HG03571 (cell line): ENCODE measurements at regions not wholly inside any gene's neighbourhood (a gene's known extent, or its start where the extent isn't known, plus 50 kb on each side); places are given as distances from the start of the nearest gene placed in this dataset.
"Not testable (repeated sequence)": the region's sequence is repeated elsewhere in the genome, so short reads cannot be mapped to it uniquely, and the experiment has no call there.

Source experiments
- ATAC-seq: cut with Tn5 transposase; IDR thresholded peaks from one replicate; pipeline ENCODE4 v1.9.1; 2021; ENCODE audit not compliant: unreplicated experiment

- ATAC-seq = no peak
These were observed 50.4 kb upstream of the TRAM1L1 start for GRCh38 chr4:117135634-117136354.

- ATAC-seq = no peak
These were observed 51.8 kb upstream of the TRAM1L1 start for GRCh38 chr4:117137145-117137544.

- not testable (repeated sequence) for ATAC-seq
These were observed 53.4 kb upstream of the TRAM1L1 start for GRCh38 chr4:117138732-117139131.

DNA sequence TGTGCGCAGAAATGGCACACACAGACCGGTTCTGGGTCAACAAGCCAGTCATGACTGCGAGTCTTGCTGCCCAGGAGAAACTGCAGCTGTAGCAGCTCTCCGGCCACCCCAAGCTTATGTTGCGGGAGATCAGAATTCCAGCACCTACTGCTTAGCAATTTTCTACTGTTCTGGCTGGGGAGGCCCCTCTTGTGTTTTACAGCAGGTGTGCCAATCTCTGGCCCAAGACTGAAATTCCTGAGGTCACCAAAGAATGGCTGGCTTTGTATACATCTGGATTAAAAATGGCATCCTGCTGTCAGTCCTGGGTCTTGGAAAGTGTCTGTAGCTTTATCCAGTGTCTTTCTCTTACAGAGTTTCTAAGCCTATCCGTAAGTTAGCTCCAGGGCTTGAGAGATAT is 68.9 kb upstream of the TRAM1L1 start:
- ATAC-seq = no peak

GRCh38 chr4:117156806-117157205 is 71.4 kb upstream of the TRAM1L1 start:
- ATAC-seq = no peak

DNA sequence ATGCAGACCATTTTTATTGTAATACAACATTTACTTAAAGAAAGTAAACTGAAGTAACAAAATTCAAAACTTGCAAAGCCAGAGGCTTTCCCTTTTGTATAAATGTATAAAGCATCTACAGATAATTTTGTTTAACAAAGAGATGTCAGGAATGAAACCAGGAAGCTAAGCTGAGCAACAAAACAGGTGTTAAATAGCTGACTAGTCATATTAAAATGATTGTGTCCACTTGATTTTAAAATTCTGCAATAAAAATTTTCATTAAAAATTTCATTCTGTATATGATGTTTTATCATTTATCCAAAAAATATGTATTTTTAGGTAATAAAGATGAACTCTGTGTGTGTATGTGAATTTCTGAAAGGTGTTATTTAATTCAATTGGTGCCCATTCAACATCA is 72.0 kb upstream of the TRAM1L1 start:
- ATAC-seq = no peak

GRCh38 chr4:117162976-117163375 is 77.6 kb upstream of the TRAM1L1 start:
- no peak for ATAC-seq

DNA sequence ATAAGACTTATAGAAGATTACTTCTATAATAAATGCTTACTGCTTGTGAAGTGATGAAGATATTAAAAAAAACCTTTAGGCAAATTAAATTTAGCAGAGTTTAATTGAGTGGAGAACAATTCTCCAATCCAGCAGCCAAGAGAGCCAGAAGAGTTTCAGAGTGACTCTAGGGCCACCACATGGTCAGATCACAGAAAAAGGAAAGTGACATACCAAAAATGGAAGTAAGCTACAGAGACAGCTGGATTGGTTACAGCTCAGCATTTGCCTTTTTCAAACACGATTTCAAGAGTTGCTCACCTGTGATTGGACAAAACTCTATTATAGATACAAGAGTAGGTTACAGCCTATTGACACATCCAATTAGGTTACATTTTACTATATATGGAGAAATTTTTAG is 79.0 kb upstream of the TRAM1L1 start:
- no peak for ATAC-seq

- ATAC-seq = not testable (repeated sequence)
These were observed 90.0 kb upstream of the TRAM1L1 start for GRCh38 chr4:117175369-117175768.

DNA sequence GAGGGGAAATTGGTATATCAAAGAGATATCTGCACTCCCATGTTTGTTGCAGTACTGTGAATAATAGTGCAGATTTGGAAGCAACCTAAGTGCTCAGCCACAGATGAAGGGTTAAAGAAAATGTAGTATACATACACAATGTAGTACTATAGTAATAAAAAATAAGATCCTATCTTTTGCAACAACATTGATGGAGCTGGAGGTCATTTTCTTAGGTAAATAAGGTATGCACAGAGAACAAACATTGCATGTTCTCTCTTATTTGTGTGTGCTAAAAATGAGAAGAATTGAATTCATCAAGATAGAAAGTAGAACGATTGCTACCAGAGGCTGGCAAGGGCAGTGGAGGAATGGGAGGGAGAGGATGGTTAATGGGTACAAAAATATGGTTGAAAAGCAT is 117.9 kb upstream of the TRAM1L1 start:
- ATAC-seq = no peak

DNA sequence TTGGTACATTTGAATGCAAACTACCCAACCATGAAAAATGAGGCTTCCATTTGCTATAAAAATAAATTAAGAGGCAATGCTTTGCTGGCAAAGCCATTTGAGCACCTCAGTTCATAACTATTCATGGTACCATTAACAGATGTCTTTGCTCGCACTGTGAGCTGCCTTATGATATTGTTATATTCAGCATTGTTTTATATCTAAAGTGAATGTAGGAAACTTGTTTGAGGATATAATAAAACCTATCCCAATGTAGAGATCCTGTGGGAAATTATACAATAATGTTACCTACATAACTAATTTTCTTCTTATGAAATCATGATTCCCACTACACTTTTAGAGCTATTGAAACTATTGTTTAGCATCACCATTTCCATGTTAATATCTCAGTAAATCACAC is 125.2 kb upstream of the TRAM1L1 start:
- ATAC-seq = no peak

DNA sequence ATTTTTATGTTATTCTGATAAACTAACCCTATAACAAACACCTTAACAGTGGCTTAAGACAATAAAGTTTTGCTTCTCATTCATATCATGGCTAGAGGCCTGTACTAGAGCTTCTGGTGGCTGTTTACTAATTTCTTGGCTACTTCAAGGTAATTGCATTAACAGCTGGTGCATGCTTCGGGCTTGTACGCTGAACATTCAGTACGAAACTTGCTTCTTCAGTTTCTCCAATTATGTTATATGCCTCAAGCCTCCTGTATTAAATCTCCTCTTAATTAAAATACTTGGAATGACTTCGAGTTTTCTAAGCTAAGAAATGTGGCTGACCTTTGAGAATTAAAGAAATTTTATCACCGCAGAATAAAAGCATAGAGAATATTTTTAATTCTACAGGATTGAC is 138.9 kb upstream of the TRAM1L1 start:
- ATAC-seq = no peak

DNA sequence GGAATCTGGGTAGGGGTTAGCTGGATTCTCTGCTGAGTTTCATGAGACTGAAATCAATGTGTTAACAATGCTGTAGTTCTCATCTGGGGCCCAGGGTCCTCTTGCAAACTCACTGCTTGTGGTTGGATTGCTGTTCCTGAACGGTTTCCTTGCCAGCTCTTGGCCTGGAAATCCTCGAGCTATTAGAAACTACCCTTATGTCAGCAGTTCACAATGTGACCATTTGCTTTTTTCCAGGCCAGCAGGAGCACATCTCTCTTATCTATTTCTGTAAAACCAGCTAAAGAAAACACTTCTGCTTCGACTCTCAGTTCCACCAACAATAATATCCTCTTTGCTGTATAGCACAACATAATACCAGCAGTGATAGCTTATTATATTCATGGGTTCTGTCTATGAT is 140.1 kb upstream of the TRAM1L1 start:
- no peak for ATAC-seq

DNA sequence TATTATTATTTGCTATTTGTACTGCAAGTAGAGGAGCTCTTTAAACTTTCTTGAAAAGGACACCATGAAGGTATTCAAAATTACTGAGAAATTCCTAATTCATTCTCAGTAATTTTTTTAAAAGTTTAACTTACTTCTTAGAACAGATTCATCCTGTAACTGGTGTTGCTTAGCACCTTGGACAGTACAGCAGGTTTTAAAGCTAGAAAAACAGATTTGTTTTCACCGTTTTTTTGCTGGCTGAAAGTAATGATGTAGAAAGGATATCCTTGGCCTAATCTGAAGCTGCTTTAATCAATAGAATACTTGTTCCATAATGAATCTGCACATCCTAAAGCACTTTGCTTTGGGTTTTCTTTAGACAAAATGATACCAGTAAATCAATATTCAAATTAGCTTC is 142.5 kb upstream of the TRAM1L1 start:
- no peak for ATAC-seq

- no peak for ATAC-seq
These were observed 154.1 kb upstream of the TRAM1L1 start for GRCh38 chr4:117239434-117239833.

GRCh38 chr4:117249333-117249732 is 164.0 kb upstream of the TRAM1L1 start:
- ATAC-seq = peak; percentile 76

- ATAC-seq = no peak
These were observed 178.7 kb upstream of the TRAM1L1 start for GRCh38 chr4:117264072-117264471.

- no peak for ATAC-seq
These were observed 181.9 kb upstream of the TRAM1L1 start for GRCh38 chr4:117267317-117267716.

- no peak for ATAC-seq
These were observed 199.4 kb upstream of the TRAM1L1 start for GRCh38 chr4:117284736-117285135.

DNA sequence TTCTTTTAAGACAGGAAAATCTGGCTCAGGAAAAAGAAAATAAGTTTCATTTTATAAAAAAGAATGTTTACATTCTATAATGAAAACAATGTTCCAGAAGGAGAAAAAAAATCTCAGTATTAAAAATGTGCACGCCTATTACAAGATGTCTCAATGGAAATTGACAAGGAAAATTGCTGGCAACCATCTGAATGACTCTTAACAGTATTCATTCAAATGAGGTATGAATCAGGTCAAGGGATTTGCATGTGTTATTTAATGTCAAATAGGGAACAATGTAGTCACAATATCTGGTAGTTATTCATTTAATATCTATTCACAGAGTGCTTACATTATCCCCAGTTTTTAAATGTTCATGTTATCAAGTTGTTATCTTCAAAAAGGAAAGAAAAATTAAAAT is 208.4 kb upstream of the TRAM1L1 start:
- no peak for ATAC-seq

DNA sequence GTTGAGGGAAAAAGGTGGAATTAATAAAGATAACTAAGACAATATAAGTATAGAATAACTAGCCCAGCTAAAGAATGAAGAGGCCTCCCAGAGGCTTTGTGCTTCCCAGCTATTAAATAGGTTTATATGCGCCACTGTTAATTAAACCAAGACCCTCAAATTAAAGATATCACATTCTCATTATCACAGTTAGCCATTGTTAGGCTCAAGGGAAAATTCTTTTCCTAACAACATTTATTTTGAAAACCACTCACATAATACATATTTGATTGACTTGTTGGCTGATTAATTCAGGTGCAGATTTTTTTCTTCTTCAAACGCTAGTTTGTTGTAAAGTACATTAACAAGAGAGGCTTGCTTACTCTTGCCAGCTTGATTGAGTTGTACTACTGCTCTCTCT is 216.8 kb upstream of the TRAM1L1 start:
- ATAC-seq = no peak

DNA sequence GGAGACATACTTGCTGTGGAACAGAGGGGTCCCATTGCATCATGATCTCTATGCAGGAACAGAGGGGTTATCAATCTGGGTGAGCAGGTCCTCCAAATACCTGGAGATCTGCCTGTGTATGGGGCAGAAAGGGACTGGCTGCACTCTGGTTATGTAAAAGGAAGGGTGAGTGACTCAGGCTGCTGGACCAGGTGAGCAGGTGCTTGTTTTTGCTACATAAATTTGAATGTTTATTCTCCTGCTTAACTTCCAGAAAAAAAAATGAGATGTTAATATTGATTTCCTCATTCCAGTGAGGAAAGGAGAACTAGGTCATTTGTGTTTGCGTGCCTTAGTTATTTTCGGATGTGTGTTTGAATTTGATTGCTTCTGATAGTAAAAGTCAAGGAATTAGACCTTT is 225.8 kb upstream of the TRAM1L1 start:
- no peak for ATAC-seq

DNA sequence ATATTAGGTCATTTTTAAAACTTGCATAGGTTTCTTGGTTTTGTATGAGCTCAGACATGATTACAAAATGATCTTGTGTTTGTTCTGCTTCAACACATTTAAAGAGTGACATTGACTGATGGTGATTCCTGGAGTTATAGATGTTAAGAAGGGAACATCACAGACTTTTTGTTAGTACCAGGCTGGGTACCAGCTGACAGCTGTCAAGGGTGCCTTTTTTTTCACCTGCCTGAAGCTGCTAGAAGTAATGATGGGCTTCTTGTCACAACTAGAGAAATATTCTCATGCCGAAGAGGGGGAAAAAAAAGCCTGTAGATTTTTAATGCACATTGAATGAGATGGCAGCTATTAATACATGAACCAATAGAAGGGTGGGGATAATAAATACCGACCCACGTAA is 226.6 kb upstream of the TRAM1L1 start:
- no peak for ATAC-seq
